Kidney (tissue), 13 donors: ENCODE measurements at regions not wholly inside any gene's neighbourhood (a gene's known extent, or its start where the extent isn't known, plus 50 kb on each side); places are given as distances from the start of the nearest gene placed in this dataset.

Experiments used
- DNase-seq, 5 donors: peaks; one replicate each; pipeline ENCODE4 v3.0.0-alpha.2; 2013 to 2020
- FAIRE-seq: peaks from 2 replicates; lab custom pipeline; 2012; peaks lifted over from hg19 to GRCh38; lab: Jason Lieb, UNC
- H3K27ac ChIP-seq, 2 donors: one replicate each; pipeline ENCODE4 v1.7.0; 2013; ENCODE audit warnings: low read depth in 2 of 2, low read length in 2 of 2, inconsistent platforms in 1 of 2
- H3K27me3 ChIP-seq: one replicate; pipeline ENCODE4 v1.7.1; 2013; ENCODE audit warnings: low read length, inconsistent platforms; ENCODE audit not compliant: control insufficient read depth, insufficient read depth
- H3K36me3 ChIP-seq, 3 donors: one replicate each; pipeline versions ENCODE4 v1.7.0 to v1.7.1; 2013; ENCODE audit warnings: low read length in 3 of 3, control low read depth in 1 of 3, inconsistent platforms in 1 of 3; ENCODE audit not compliant: insufficient read depth in 3 of 3, control insufficient read depth in 2 of 3
- H3K4me1 ChIP-seq, 3 donors: one replicate each; pipeline versions ENCODE4 v1.7.0 to v1.7.1; 2013; ENCODE audit warnings: low read length in 3 of 3, inconsistent platforms in 1 of 3, low read depth in 1 of 3; ENCODE audit not compliant: control insufficient read depth in 2 of 3, insufficient read depth in 2 of 3
- H3K4me3 ChIP-seq, 3 donors: one replicate each; pipeline versions ENCODE4 v1.7.0 to v1.8.1; 2013; ENCODE audit warnings: low read length in 3 of 3, control low read depth in 1 of 3, inconsistent platforms in 1 of 3
- H3K9ac ChIP-seq, 3 donors: one replicate each; pipeline versions ENCODE4 v1.7.0 to v1.7.1; 2013; ENCODE audit warnings: low read length in 3 of 3, control low read depth in 1 of 3, inconsistent platforms in 1 of 3
- H3K9me3 ChIP-seq, 3 donors: one replicate each; pipeline versions ENCODE4 v1.7.0 to v1.7.1; 2013; ENCODE audit warnings: low read length in 3 of 3, control low read depth in 1 of 3, inconsistent platforms in 1 of 3; ENCODE audit not compliant: control insufficient read depth in 2 of 3, insufficient read depth in 1 of 3
- CTCF ChIP-seq: IDR thresholded peaks from 3 replicates; pipeline ENCODE4 v1.5.1; 2012; ENCODE audit warnings: mild to moderate bottlenecking, moderate library complexity, borderline replicate concordance; ENCODE audit not compliant: insufficient read depth; ENCODE audit errors: extremely low read depth
- intact Hi-C: fragments of 100-400 bp; cut with DNase I; formaldehyde crosslinking; loops from one replicate; pipeline ENCODE4 v1.11.1; 2022
- donor health status: control.
- donor health status: control.
- donor health status: control.
- donor health status: control.
- donor health status: control.
- donor health status: DM: yes; HTN: yes; CAD: no.
- donor health status: Normal renal cell carcinoma (clear cell type).

- Histone ChIP-seq H3K27ac (no peak overlapping the region), H3K9ac (no peak overlapping the region), H3K27me3 (no peaks in the 10 kb centered on the region), H3K4me3 (no peak overlapping the region), H3K36me3 (no peaks in the 10 kb centered on the region), H3K9me3 (no peaks in the 10 kb centered on the region), H3K4me1 (no peaks in the 10 kb centered on the region)
- TF ChIP-seq CTCF, result no peak
- FAIRE-seq (no peak), DNase-seq (no peak)
- intact Hi-C loops, result no loop called here
These were observed 56.3 kb upstream of the DCTD start for GRCh38 chr4:182973511-182973911.

GRCh38 chr4:182971702-182972101 is 54.5 kb upstream of the DCTD start:
- DNase-seq (no peak), FAIRE-seq (no peak)
- H3K9me3 ChIP-seq, result no peaks in the 10 kb centered on the region
- H3K4me3 ChIP-seq, result no peak overlapping the region
- no peaks in the 10 kb centered on the region for H3K27me3 ChIP-seq
- H3K9ac ChIP-seq, result no peak overlapping the region
- no peak for TF ChIP-seq CTCF
- no peaks in the 10 kb centered on the region for H3K36me3 ChIP-seq
- no peaks in the 10 kb centered on the region for H3K4me1 ChIP-seq
- H3K27ac ChIP-seq, result no peak overlapping the region
- intact Hi-C loops, result no loop called here

GRCh38 chr4:182969651-182970279 is 52.6 kb upstream of the DCTD start:
- no peak for FAIRE-seq

More at GRCh38 chr4:182969651-182970279, 52.6 kb upstream of the DCTD start:
- H3K4me1 ChIP-seq, result no peaks in the 10 kb centered on the region
- H3K36me3 ChIP-seq, result no peaks in the 10 kb centered on the region
- H3K4me3 ChIP-seq, result no peak overlapping the region
- H3K9me3 ChIP-seq, result no peaks in the 10 kb centered on the region
- intact Hi-C loops, result no loop called here
- no peak for DNase-seq
- no peak for TF ChIP-seq CTCF
- no peak overlapping the region for H3K9ac ChIP-seq
- H3K27ac ChIP-seq, result no peak overlapping the region
- H3K27me3 ChIP-seq, result no peaks in the 10 kb centered on the region
